ENCODE measurements at regions not wholly inside any gene's neighbourhood (a gene's known extent, or its start where the extent isn't known, plus 50 kb on each side); places are given as distances from the start of the nearest gene placed in this dataset.

DNA sequence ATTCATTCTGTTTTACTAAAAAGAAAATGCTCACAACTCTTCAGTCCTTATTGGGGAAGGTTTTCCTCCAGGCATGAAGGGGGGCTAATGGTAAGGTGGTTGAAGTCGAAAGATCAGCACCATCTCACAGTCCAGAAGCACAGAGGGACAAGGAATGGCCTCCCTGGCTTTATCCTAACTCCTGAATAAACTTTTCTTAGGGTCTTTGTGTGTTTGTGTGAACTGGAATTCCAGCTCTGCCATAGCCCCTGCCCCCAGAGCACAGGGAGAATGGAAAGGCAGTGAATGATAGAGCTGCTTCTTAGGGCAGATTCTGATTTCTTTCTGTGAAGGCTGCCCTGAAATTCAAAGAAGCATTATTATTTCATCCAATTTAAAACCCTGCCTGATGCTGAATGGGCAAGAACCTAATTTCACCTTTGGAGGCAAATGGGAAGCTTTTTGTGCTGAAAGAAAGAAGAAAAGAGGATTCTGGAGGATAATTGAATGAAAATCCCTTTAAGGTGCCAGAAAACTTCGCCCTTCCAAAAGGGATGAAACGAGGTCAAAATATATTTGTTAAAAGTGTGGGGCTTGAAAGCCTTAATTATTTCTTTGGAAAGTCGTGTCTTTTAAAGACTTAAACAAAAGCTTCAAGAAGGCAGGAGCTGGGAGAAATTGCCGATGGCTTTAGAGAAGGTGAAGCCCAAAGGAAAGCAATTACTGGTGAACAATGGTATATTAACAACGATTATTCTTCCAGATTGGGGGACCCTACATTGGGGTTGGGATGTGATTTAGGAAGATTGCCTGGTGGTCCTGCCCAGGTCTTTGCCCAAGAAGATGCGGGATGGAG, 259.9 kb upstream of the RGMA start:
- no peak for TF ChIP-seq EZH2 (IDR thresholded peaks at IDR 0.05; ENCODE audit: insufficient read depth, poor library complexity, severe bottlenecking)
- no peak for TF ChIP-seq EZH2phosphoT487 (IDR thresholded peaks at IDR 0.05; ENCODE audit: insufficient read depth, low read depth)
